ENCODE measurements at regions not wholly inside any gene's neighbourhood (a gene's known extent, or its start where the extent isn't known, plus 50 kb on each side); places are given as distances from the start of the nearest gene placed in this dataset.

GRCh38 chr12:126708492-126708896 is 1558.5 kb upstream of the TMEM132C start:
- no peaks in the 10 kb centered on the region for H3K79me1 ChIP-seq (ENCODE audit: low read depth, low read length)
- no peak overlapping the region for H2BK20ac ChIP-seq (ENCODE audit: low read length)
- WGBS, 2 experiments (ENCODE audit: extremely low coverage in 1 of 2, insufficient coverage in 1 of 2, insufficient read length in 1 of 2, insufficient replicate concordance in 2 of 2, low coverage in 1 of 2, low lambda C conversion rate in 2 of 2, missing lambda C conversion rate in 1 of 2): 91% methylated on average over 3 of the region's 3 CpGs; no CpG with 5 or more reads in 1 of the 2 experiments
- H2BK15ac ChIP-seq (ENCODE audit: low read length): no peak overlapping the region
- no peaks in the 10 kb centered on the region for H3K23me2 ChIP-seq (ENCODE audit: low read depth, low read length)
- ChIA-PET POLR2A (ENCODE audit: partially characterized antibody) (no interaction called here), CTCF (ENCODE audit: partially characterized antibody) (interaction anchor here (1.0 to 1.7 kb wide), 2 partner anchors 39 to 76 kb away, joined by 5 to 6 read pairs; no protein-coding TSS in a partner anchor)
- no peak overlapping the region for H4K5ac ChIP-seq (ENCODE audit: insufficient read length, low read depth, low read length)
- no peak overlapping the region for H4K91ac ChIP-seq (replicated peaks; ENCODE audit: insufficient read length, low read length)
- H3K23ac ChIP-seq (ENCODE audit: insufficient read length): no peak overlapping the region
- no peak overlapping the region for H4K8ac ChIP-seq (ENCODE audit: extremely low read depth, insufficient read depth, low read length)
- H3K9me3 ChIP-seq (ENCODE audit: insufficient read depth in 2 of 2, low read depth in 1 of 2, low read length in 1 of 2): no peaks in the 10 kb centered on the region
- H3K27ac ChIP-seq (ENCODE audit: low read depth, low read length): no peak overlapping the region
- no peaks in the 10 kb centered on the region for H3K4me1 ChIP-seq (replicated peaks in 1 of 4; ENCODE audit: control insufficient read depth in 3 of 4, insufficient read depth in 4 of 4, low read length in 3 of 4)
- H3K4me2 ChIP-seq (ENCODE audit: insufficient read depth in 1 of 2, low read depth in 2 of 2, low read length in 2 of 2): no peak overlapping the region
- DNase-seq (ENCODE audit: low read depth in 1 of 2, low spot score in 2 of 2): no peak
- no peak overlapping the region for H3K14ac ChIP-seq (ENCODE audit: insufficient read length)
- H3K9ac ChIP-seq (replicated peaks in 1 of 4; ENCODE audit: extremely low read depth in 1 of 4, low read depth in 3 of 4, low read length in 3 of 4): no peak overlapping the region
- no peaks in the 10 kb centered on the region for H4K20me1 ChIP-seq (replicated peaks in 1 of 2; ENCODE audit: control insufficient read depth in 1 of 2, insufficient read depth in 2 of 2, low read length in 2 of 2)
- H3K56ac ChIP-seq (replicated peaks; ENCODE audit: insufficient read length, low read depth, low read length): no peak overlapping the region
- H3K18ac ChIP-seq (ENCODE audit: extremely low read depth, low read length): no peak overlapping the region
- no peak overlapping the region for H2BK12ac ChIP-seq (ENCODE audit: low read depth, low read length)
- TF ChIP-seq ATF2 (IDR thresholded peaks at IDR 0.05; ENCODE audit: low read length) (no peak), GTF2F1 (IDR thresholded peaks at IDR 0.05; ENCODE audit: borderline replicate concordance, low read depth, low read length) (no peak), CHD1 (IDR thresholded peaks at IDR 0.05; ENCODE audit: low read depth, low read length) (no peak), CTCF (IDR thresholded peaks at IDR 0.05; ENCODE audit: control extremely low read depth in 1 of 3, insufficient read depth in 1 of 3, low read depth in 1 of 3, low read length in 3 of 3) (no peak)
- no peak overlapping the region for H3K4me3 ChIP-seq (ENCODE audit: extremely low read depth in 1 of 4, insufficient read depth in 2 of 4, low read depth in 3 of 4, low read length in 4 of 4)
- H2AFZ ChIP-seq (ENCODE audit: low read length): no peak overlapping the region
- no peak overlapping the region for H3K4ac ChIP-seq (replicated peaks; ENCODE audit: insufficient read length, low read depth, low read length)
- no peak overlapping the region for H2AK5ac ChIP-seq (ENCODE audit: low read depth, low read length)
- no peaks in the 10 kb centered on the region for H3K36me3 ChIP-seq (ENCODE audit: control insufficient read depth in 2 of 4, insufficient read depth in 4 of 4, low read length in 3 of 4)
- H2BK5ac ChIP-seq (ENCODE audit: low read depth, low read length): no peak overlapping the region
- no peak for FAIRE-seq
- H3K27me3 ChIP-seq (replicated peaks in 1 of 4; ENCODE audit: control insufficient read depth in 3 of 4, extremely low read depth in 1 of 4, insufficient read depth in 3 of 4, low read length in 3 of 4): no peaks in the 10 kb centered on the region
- H3K79me2 ChIP-seq (ENCODE audit: control insufficient read depth in 1 of 2, insufficient read depth in 2 of 2, low read length in 2 of 2): no peaks in the 10 kb centered on the region
- no peak overlapping the region for H2BK120ac ChIP-seq (replicated peaks; ENCODE audit: low read depth, low read length)
